ENCODE measurements at regions not wholly inside any gene's neighbourhood (a gene's known extent, or its start where the extent isn't known, plus 50 kb on each side); places are given as distances from the start of the nearest gene placed in this dataset.

- DNase-seq (ENCODE audit: low read depth in 2 of 2) = no peak
These were observed 334.0 kb upstream of the NR2F2 start for GRCh38 chr15:95996494-95996893.

- no peak for DNase-seq (ENCODE audit: low read depth in 2 of 2)
These were observed 331.6 kb upstream of the NR2F2 start for GRCh38 chr15:95998935-95999334.

GRCh38 chr15:96002890-96003859 is 327.3 kb upstream of the NR2F2 start:
- DNase-seq (ENCODE audit: low read depth in 2 of 2) = no peak

GRCh38 chr15:96005906-96006305 is 324.6 kb upstream of the NR2F2 start:
- DNase-seq (ENCODE audit: low read depth in 2 of 2) = no peak

- DNase-seq (ENCODE audit: low read depth in 2 of 2) = no peak
These were observed 319.4 kb upstream of the NR2F2 start for GRCh38 chr15:96011136-96011535.

- no peak for DNase-seq (ENCODE audit: low read depth in 2 of 2)
These were observed 315.6 kb upstream of the NR2F2 start for GRCh38 chr15:96014939-96015338.

- DNase-seq (ENCODE audit: low read depth in 2 of 2) = no peak
These were observed 311.4 kb upstream of the NR2F2 start for GRCh38 chr15:96019114-96019513.

GRCh38 chr15:96020133-96020532 is 310.4 kb upstream of the NR2F2 start:
- DNase-seq (ENCODE audit: low read depth in 2 of 2) = no peak

- DNase-seq (ENCODE audit: low read depth in 2 of 2) = no peak
These were observed 309.7 kb upstream of the NR2F2 start for GRCh38 chr15:96020797-96021196.

- DNase-seq (ENCODE audit: low read depth in 2 of 2) = no peak
These were observed 307.4 kb upstream of the NR2F2 start for GRCh38 chr15:96023081-96023480.

GRCh38 chr15:96027501-96027900 is 303.0 kb upstream of the NR2F2 start:
- no peak for DNase-seq (ENCODE audit: low read depth in 2 of 2)

GRCh38 chr15:96028620-96029019 is 301.9 kb upstream of the NR2F2 start:
- no peak for DNase-seq (ENCODE audit: low read depth in 2 of 2)

- DNase-seq (ENCODE audit: low read depth in 2 of 2) = no peak
These were observed 301.3 kb upstream of the NR2F2 start for GRCh38 chr15:96029172-96029571.

- no peak for DNase-seq (ENCODE audit: low read depth in 2 of 2)
These were observed 298.9 kb upstream of the NR2F2 start for GRCh38 chr15:96031426-96032110.

- DNase-seq (ENCODE audit: low read depth in 2 of 2) = no peak
These were observed 295.4 kb upstream of the NR2F2 start for GRCh38 chr15:96035091-96035490.

- DNase-seq (ENCODE audit: low read depth in 2 of 2) = no peak
These were observed 294.9 kb upstream of the NR2F2 start for GRCh38 chr15:96035635-96036034.

- DNase-seq (ENCODE audit: low read depth in 2 of 2) = no peak
These were observed 292.9 kb upstream of the NR2F2 start for GRCh38 chr15:96037584-96037983.

GRCh38 chr15:96038131-96038530 is 292.4 kb upstream of the NR2F2 start:
- DNase-seq (ENCODE audit: low read depth in 2 of 2) = no peak

- no peak for DNase-seq (ENCODE audit: low read depth in 2 of 2)
These were observed 291.9 kb upstream of the NR2F2 start for GRCh38 chr15:96038650-96039049.

- no peak for DNase-seq (ENCODE audit: low read depth in 2 of 2)
These were observed 288.3 kb upstream of the NR2F2 start for GRCh38 chr15:96041982-96042733.

GRCh38 chr15:96042734-96043224 is 287.7 kb upstream of the NR2F2 start:
- DNase-seq (ENCODE audit: low read depth in 2 of 2) = no peak

GRCh38 chr15:96043591-96044171 is 286.8 kb upstream of the NR2F2 start:
- no peak for DNase-seq (ENCODE audit: low read depth in 2 of 2)
